IMR-90 (cell line): ENCODE measurements at regions not wholly inside any gene's neighbourhood (a gene's known extent, or its start where the extent isn't known, plus 50 kb on each side); places are given as distances from the start of the nearest gene placed in this dataset.

ENCODE experiments used
- ATAC-seq: fragments of 200-7000 bp; cut with Tn5 transposase; 2 replicates; pipeline ENCODE4 v1.9.1; 2020; ENCODE audit warnings: low read depth, mild to moderate bottlenecking, moderate library complexity
- BruUV-seq: library from RNA; stranded (reverse); fragments of 400-500 nt; replicated peaks from 2 replicates; lab custom pipeline; 2021; lab: Mats Ljungman, UMichigan
- CTCF ChIA-PET: fragments of 300-600 bp; formaldehyde crosslinking; extraction: SDS; loops from one replicate; lab custom pipeline; 2021; ENCODE audit warnings: antibody characterized with exemption; lab: Yijun Ruan, JAX
- POLR2A ChIA-PET: fragments of 300-600 bp; sonication (Branson Sonifier 250); formaldehyde crosslinking; loops from one replicate; lab custom pipeline; 2022; ENCODE audit warnings: antibody characterized with exemption; ENCODE audit not compliant: unreplicated experiment; lab: Charles Lee
- DNase-seq: peaks from one replicate; pipeline ENCODE4 v3.0.0; 2013
- H2AFZ ChIP-seq: replicated peaks from 2 replicates; pipeline ENCODE3; 2013; ENCODE audit warnings: low read length, mild to moderate bottlenecking; ENCODE audit not compliant: poor library complexity
- H2AK5ac ChIP-seq: 2 replicates; pipeline ENCODE4 v1.6.1; 2013; ENCODE audit warnings: low read depth, low read length, inconsistent platforms
- H2AK9ac ChIP-seq: replicated peaks from 2 replicates; pipeline ENCODE3; 2013; ENCODE audit warnings: mild to moderate bottlenecking, low read depth, low read length, moderate library complexity; ENCODE audit not compliant: poor library complexity
- H2BK120ac ChIP-seq: 2 replicates; pipeline ENCODE4 v1.6.1; 2013; ENCODE audit warnings: low read depth, low read length, inconsistent platforms
- H2BK15ac ChIP-seq: 3 replicates; pipeline ENCODE4 v1.6.1; 2013; ENCODE audit warnings: low read depth, low read length, inconsistent platforms
- H2BK20ac ChIP-seq: 2 replicates; pipeline ENCODE4 v1.6.1; 2013; ENCODE audit warnings: low read depth, mild to moderate bottlenecking, inconsistent platforms, low read length, moderate library complexity
- H2BK5ac ChIP-seq: 2 replicates; pipeline ENCODE4 v1.6.1; 2013; ENCODE audit warnings: mild to moderate bottlenecking, low read depth, low read length, inconsistent platforms; ENCODE audit not compliant: poor library complexity, severe bottlenecking
- H3K14ac ChIP-seq: replicated peaks from 2 replicates; pipeline ENCODE4 v1.6.1; 2013; ENCODE audit warnings: low read depth, low read length, inconsistent platforms
- H3K18ac ChIP-seq: 2 replicates; pipeline ENCODE4 v1.6.1; 2013; ENCODE audit warnings: low read depth, low read length, control low read depth
- H3K23ac ChIP-seq: 2 replicates; pipeline ENCODE4 v1.6.1; 2013; ENCODE audit warnings: low read depth, low read length, inconsistent platforms
- H3K27ac ChIP-seq: 2 replicates; pipeline ENCODE4 v1.5.1; 2013; ENCODE audit warnings: mild to moderate bottlenecking, control low read depth, low read length; ENCODE audit not compliant: insufficient read depth
- H3K27me3 ChIP-seq: 2 replicates; pipeline ENCODE4 v1.6.1; 2013; ENCODE audit warnings: low read length; ENCODE audit not compliant: control insufficient read depth, insufficient read depth
- H3K36me3 ChIP-seq: 2 replicates; pipeline ENCODE4 v1.6.1; 2013; ENCODE audit warnings: low read length, mixed read lengths; ENCODE audit not compliant: control insufficient read depth, insufficient read depth
- H3K4ac ChIP-seq: 2 replicates; pipeline ENCODE4 v1.6.1; 2013; ENCODE audit warnings: low read depth, low read length, inconsistent platforms
- H3K4me1 ChIP-seq: 2 replicates; pipeline ENCODE4 v1.6.1; 2013; ENCODE audit warnings: low read length, mixed read lengths; ENCODE audit not compliant: control insufficient read depth, insufficient read depth
- H3K4me2 ChIP-seq: 2 replicates; pipeline ENCODE4 v1.6.1; 2013; ENCODE audit warnings: low read depth, mild to moderate bottlenecking, control low read depth, low read length, moderate library complexity
- H3K4me3 ChIP-seq: 2 replicates; pipeline ENCODE4 v1.5.1; 2013; ENCODE audit warnings: low read depth, mild to moderate bottlenecking, control low read depth, low read length, moderate library complexity; ENCODE audit not compliant: insufficient read depth
- H3K56ac ChIP-seq: 2 replicates; pipeline ENCODE4 v1.6.1; 2013; ENCODE audit warnings: low read length, inconsistent platforms; ENCODE audit not compliant: insufficient read depth; ENCODE audit errors: extremely low read depth
- H3K79me1 ChIP-seq, 2 experiments: 2 replicates each; pipeline ENCODE4 v1.6.1; 2013; ENCODE audit warnings: low read length in 2 of 2, inconsistent platforms in 1 of 2, low read depth in 1 of 2
- H3K9ac ChIP-seq: 2 replicates; pipeline ENCODE4 v1.6.1; 2013; ENCODE audit warnings: low read depth, low read length, control low read depth
- H3K9me1 ChIP-seq: 2 replicates; pipeline ENCODE4 v1.6.1; 2013; ENCODE audit warnings: low read length, inconsistent platforms; ENCODE audit not compliant: insufficient read depth
- H3K9me3 ChIP-seq: 2 replicates; pipeline ENCODE4 v1.6.1; 2013; ENCODE audit warnings: low read length; ENCODE audit not compliant: control insufficient read depth, insufficient read depth
- H4K20me1 ChIP-seq: 2 replicates; pipeline ENCODE4 v1.6.1; 2013; ENCODE audit warnings: low read length, inconsistent platforms; ENCODE audit not compliant: insufficient read depth
- H4K5ac ChIP-seq: 2 replicates; pipeline ENCODE4 v1.6.1; 2013; ENCODE audit warnings: mild to moderate bottlenecking, low read depth, low read length, control low read depth
- H4K8ac ChIP-seq, 2 experiments: 2 replicates each; pipeline ENCODE4 v1.6.1; 2013; ENCODE audit warnings: low read depth in 2 of 2, low read length in 2 of 2, control low read depth in 1 of 2, inconsistent platforms in 1 of 2
- H4K91ac ChIP-seq: 2 replicates; pipeline ENCODE4 v1.6.1; 2013; ENCODE audit warnings: low read depth, low read length, inconsistent platforms; ENCODE audit not compliant: insufficient read depth
- BHLHE40 ChIP-seq: fragments of 150-350 bp; IDR thresholded peaks from 2 replicates; pipeline ENCODE4 v1.6.1; 2016; ENCODE audit warnings: mild to moderate bottlenecking, low read depth, low read length
- CEBPB ChIP-seq: IDR thresholded peaks from 2 replicates; pipeline ENCODE4 v1.6.1; 2012; ENCODE audit warnings: low read depth, low read length, improper control_type of control experiment
- CHD1 ChIP-seq: IDR thresholded peaks from 2 replicates; pipeline ENCODE4 v1.6.1; 2012; ENCODE audit warnings: low read depth, low read length, improper control_type of control experiment
- CTCF ChIP-seq: conservative IDR thresholded peaks from 2 replicates; pipeline ENCODE4 v1.5.1; 2012; ENCODE audit warnings: mild to moderate bottlenecking, low read depth, low read length, improper control_type of control experiment
- FOS ChIP-seq: fragments of 150-350 bp; IDR thresholded peaks from 2 replicates; pipeline ENCODE4 v1.6.1; 2016; ENCODE audit warnings: low read depth, low read length
- MXI1 ChIP-seq: IDR thresholded peaks from 2 replicates; pipeline ENCODE4 v1.6.1; 2012; ENCODE audit warnings: low read depth, mild to moderate bottlenecking, low read length, moderate library complexity, borderline replicate concordance
- NFE2L2 ChIP-seq: fragments of 150-350 bp; IDR thresholded peaks from 2 replicates; pipeline ENCODE4 v1.6.1; 2016; ENCODE audit warnings: low read depth, mild to moderate bottlenecking, low read length
- POLR2A ChIP-seq: IDR thresholded peaks from 2 replicates; pipeline ENCODE4 v1.6.1; 2012; ENCODE audit warnings: mild to moderate bottlenecking, low read depth, low read length
- RAD21 ChIP-seq: IDR thresholded peaks from 2 replicates; pipeline ENCODE4 v1.6.1; 2012; ENCODE audit warnings: low read length, improper control_type of control experiment
- RCOR1 ChIP-seq: IDR thresholded peaks from 2 replicates; pipeline ENCODE4 v1.6.1; 2012; ENCODE audit warnings: mild to moderate bottlenecking, low read length, improper control_type of control experiment; ENCODE audit not compliant: insufficient replicate concordance
- RFX5 ChIP-seq: IDR thresholded peaks from 2 replicates; pipeline ENCODE4 v1.8.0; 2012; ENCODE audit warnings: low read depth, mild to moderate bottlenecking, low read length, moderate library complexity
- SMC3 ChIP-seq: fragments of 150-350 bp; IDR thresholded peaks from 2 replicates; pipeline ENCODE4 v1.6.1; 2016; ENCODE audit warnings: low read depth, mild to moderate bottlenecking, antibody characterized with exemption, low read length, moderate library complexity
- USF2 ChIP-seq: fragments of 150-350 bp; IDR thresholded peaks from 2 replicates; pipeline ENCODE4 v1.6.1; 2017; ENCODE audit warnings: mild to moderate bottlenecking, antibody characterized with exemption, low read length, low read depth
- WGBS, 2 experiments: methylation state at CpG; one replicate each; pipeline versions ENCODE4 v1.1.5 to v1.1.7; 2013; ENCODE audit warnings: missing lambda C conversion rate in 2 of 2; ENCODE audit not compliant: insufficient read length in 1 of 2; ENCODE audit errors: extremely low coverage in 2 of 2; 5-methylcytosine and 5-hydroxymethylcytosine counted together
- dilution Hi-C: fragments of 300-500 bp; cut with HindIII; formaldehyde crosslinking; loops from one replicate; pipeline ENCODE4 v1.14.3; 2018; ENCODE audit warnings: low sequenced_read_pairs; ENCODE audit not compliant: unreplicated experiment
- in situ Hi-C: fragments of 300-500 bp; cut with MboI; formaldehyde crosslinking; loops from 3 replicates; pipeline ENCODE4 v1.14.3; 2019; ENCODE audit warnings: low sequenced_read_pairs, inconsistent platforms, mixed read lengths
- intact Hi-C: fragments of 100-400 bp; cut with micrococcal nuclease; formaldehyde crosslinking; loops from 2 replicates; pipeline ENCODE4 v1.10.0; 2022

- no peak for TF ChIP-seq RAD21
- no peak for TF ChIP-seq USF2
- no peak for TF ChIP-seq NFE2L2
- TF ChIP-seq CHD1, result no peak
- TF ChIP-seq CEBPB, result no peak
- no peak for TF ChIP-seq MXI1
- TF ChIP-seq FOS, result no peak
- no peak for TF ChIP-seq RCOR1
- no peak for TF ChIP-seq POLR2A
- no peak for TF ChIP-seq SMC3
- TF ChIP-seq RFX5, result no peak
- TF ChIP-seq BHLHE40, result no peak
- TF ChIP-seq CTCF, result no peak
- Histone ChIP-seq H3K36me3 (no peaks in the 10 kb centered on the region), H4K8ac (no peak overlapping the region), H4K20me1 (no peaks in the 10 kb centered on the region), H3K23ac (no peak overlapping the region), H3K9me3 (no peaks in the 10 kb centered on the region), H3K9ac (no peak overlapping the region), H3K14ac (no peak overlapping the region), H3K27me3 (no peaks in the 10 kb centered on the region), H3K27ac (no peak overlapping the region), H2AK9ac (no peak overlapping the region), H2AFZ (no peak overlapping the region), H3K79me1 (no peaks in the 10 kb centered on the region), H3K4ac (no peak overlapping the region), H3K18ac (no peak overlapping the region), H2BK20ac (no peak overlapping the region), H3K4me3 (no peak overlapping the region), H3K4me2 (no peak overlapping the region), H3K56ac (no peak overlapping the region), H2BK5ac (no peak overlapping the region), H4K5ac (no peak overlapping the region), H2BK15ac (no peak overlapping the region), H4K91ac (no peak overlapping the region), H2BK120ac (no peak overlapping the region), H3K9me1 (no peaks in the 10 kb centered on the region; the same call in 1 of the 2 replicates), H3K4me1 (no peaks in the 10 kb centered on the region), H2AK5ac (no peak overlapping the region)
- dilution Hi-C loops, result no loop called here
- ChIA-PET POLR2A (no interaction called here), CTCF (no interaction called here)
- intact Hi-C loops, result no loop called here
- WGBS, 2 experiments, result 78% methylated on average over 1 of the region's 6 CpGs; no CpG with 5 or more reads in 1 of the 2 experiments
- ATAC-seq (no peak), DNase-seq (no peak)
- BruUV-seq, result no TSS peak
- in situ Hi-C loops, result no loop called here
These were observed 103.0 kb downstream of the PLEKHG1 start for GRCh38 chr6:150702675-150703074.
